Fibroblast of the aortic adventitia (primary cell): ENCODE measurements at regions not wholly inside any gene's neighbourhood (a gene's known extent, or its start where the extent isn't known, plus 50 kb on each side); places are given as distances from the start of the nearest gene placed in this dataset.

Experiments
- DNase-seq: peaks from one replicate; pipeline ENCODE4 v3.0.0-alpha.2; 2010; ENCODE audit warnings: low read depth
- H3K4me3 ChIP-seq: 2 replicates; pipeline ENCODE4 v1.5.1; 2011; ENCODE audit warnings: low read depth, mild to moderate bottlenecking, control low read depth, low read length, moderate library complexity
- TF ChIP-seq, protein P1 (sequence below): IDR thresholded peaks from 2 replicates; pipeline ENCODE4 v1.5.1; 2011; ENCODE audit warnings: mild to moderate bottlenecking, low read length, control low read depth, inconsistent platforms; ENCODE audit not compliant: insufficient read depth

DNA sequence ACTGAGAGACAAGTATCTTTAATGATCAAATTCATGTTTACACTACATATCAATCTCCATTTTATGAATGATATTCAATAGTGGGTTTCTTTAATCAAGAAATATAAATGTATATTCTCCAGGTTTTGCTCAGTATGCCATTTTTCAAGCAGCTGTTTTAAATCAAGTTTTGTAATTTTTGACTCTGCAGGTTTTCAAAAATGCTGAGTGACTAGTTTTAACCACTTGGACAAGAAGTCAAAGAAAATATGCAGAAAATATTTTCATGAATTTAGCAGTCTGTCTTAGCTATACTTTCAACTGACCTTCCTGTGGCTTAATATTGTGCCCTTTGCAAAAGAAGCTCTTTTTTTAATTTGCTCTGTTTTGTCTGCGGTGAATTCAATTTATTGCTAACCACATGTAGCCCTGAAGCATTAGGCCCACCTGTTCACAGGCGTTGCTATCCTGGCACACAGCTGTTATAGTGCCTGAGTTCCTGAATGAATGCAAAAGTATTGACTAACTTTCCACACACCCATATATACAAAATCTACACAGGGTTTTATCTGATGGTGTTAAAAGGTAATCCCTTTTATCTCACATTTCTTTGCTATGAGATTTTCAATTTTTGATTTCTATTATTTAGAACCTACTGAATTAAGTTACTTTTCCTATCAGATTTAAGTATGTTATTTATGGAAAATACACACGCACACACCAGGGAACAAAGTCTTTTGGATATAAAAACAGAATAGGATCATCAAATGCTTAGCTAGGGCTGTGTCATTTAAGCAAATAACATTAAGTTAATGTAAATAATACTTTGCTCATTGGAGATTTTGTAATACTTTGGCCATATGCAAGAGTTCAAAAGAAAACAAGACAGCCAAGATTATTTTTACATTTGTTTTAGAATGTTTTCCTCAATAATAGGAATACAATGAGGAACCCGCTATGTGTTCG lies 1166.1 kb upstream of the GBE1 start:
- DNase-seq: no peak
- TF ChIP-seq, protein P1, sequence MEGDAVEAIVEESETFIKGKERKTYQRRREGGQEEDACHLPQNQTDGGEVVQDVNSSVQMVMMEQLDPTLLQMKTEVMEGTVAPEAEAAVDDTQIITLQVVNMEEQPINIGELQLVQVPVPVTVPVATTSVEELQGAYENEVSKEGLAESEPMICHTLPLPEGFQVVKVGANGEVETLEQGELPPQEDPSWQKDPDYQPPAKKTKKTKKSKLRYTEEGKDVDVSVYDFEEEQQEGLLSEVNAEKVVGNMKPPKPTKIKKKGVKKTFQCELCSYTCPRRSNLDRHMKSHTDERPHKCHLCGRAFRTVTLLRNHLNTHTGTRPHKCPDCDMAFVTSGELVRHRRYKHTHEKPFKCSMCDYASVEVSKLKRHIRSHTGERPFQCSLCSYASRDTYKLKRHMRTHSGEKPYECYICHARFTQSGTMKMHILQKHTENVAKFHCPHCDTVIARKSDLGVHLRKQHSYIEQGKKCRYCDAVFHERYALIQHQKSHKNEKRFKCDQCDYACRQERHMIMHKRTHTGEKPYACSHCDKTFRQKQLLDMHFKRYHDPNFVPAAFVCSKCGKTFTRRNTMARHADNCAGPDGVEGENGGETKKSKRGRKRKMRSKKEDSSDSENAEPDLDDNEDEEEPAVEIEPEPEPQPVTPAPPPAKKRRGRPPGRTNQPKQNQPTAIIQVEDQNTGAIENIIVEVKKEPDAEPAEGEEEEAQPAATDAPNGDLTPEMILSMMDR: no peak
- H3K4me3 ChIP-seq: no peak overlapping the region

DNA sequence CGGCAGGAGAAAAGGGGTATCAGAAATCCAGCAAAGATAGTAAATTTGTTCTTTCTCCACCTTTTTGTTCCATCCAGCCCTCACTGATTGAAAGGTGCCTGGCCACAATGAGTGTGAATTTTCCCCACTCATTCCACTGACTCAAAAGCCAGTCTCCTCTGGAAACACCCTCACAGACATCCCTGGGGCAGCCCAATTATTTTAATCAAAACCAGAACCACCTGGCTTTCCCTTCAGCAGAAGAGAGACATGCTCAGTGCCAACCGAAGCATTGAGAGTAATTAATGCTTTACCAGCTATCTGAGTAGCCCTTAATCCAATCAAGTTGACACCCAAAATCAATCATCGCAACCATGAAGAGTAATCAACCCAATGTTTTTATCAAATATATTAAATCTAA lies 1129.6 kb upstream of the GBE1 start:
- TF ChIP-seq, protein P1: no peak
- DNase-seq: no peak
- no peak overlapping the region for H3K4me3 ChIP-seq

DNA sequence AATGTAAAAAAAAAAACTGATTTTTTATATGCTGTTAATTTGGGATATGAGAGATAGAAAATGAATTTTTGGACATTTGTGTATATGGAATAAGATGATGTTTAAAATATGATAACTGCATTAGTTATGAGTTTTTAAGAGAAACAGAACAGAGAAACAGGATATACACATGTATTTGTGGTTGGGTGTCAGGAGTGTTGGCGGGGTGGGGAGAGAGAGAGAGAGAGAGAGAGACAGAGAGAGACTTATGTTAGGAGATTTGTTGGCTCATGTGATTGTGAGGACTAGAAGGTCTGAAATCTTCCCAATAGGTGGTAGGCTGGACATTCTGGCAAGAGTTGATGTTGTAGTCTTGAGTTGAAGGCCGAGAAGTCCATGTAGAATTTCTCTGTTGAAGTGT lies 1121.6 kb upstream of the GBE1 start:
- TF ChIP-seq, protein P1: no peak
- H3K4me3 ChIP-seq: no peak overlapping the region

DNA sequence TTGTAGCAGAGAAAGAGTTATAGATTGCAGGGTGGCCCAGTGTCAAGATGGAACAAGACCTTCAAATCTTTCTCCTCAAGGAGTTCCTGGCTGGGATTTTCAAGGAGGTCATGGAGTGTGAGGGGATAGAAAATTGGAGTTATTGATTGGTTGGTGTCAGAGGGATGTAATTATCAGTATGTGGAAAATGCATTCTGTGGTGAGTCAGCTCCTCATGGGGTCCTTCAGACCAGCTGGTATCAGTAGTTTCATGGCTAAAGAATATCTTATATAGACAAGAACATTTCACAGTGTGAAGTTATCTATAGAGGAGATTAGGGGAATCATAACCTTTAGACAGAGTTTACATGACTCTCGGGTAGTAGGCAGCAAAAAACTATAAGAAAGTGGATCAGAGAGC lies 1114.0 kb upstream of the GBE1 start:
- no peak for DNase-seq
- TF ChIP-seq, protein P1: no peak
- no peak overlapping the region for H3K4me3 ChIP-seq

More for the DNA sequence above, 1121.6 kb upstream of the GBE1 start:
- DNase-seq: no peak

DNA sequence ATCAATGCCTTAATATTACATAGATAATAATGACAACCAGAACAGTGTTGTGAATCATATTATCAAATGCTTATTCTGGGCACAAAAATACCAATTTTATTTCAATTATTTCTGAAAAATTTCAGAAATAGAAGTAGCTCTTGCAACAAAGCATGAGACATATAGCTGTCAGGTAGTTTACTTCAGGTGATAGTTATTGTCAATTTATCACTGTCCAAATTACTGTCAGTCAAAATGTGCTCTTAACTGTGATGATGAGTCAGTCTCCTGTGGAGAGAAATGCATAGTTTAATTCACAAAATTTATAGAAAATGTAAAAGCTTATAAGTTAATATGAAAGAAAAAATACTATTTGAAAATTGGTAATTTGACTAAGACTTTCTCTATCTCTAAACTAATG lies 1078.4 kb upstream of the GBE1 start:
- no peak for DNase-seq
- H3K4me3 ChIP-seq: no peak overlapping the region
- TF ChIP-seq, protein P1: no peak

DNA sequence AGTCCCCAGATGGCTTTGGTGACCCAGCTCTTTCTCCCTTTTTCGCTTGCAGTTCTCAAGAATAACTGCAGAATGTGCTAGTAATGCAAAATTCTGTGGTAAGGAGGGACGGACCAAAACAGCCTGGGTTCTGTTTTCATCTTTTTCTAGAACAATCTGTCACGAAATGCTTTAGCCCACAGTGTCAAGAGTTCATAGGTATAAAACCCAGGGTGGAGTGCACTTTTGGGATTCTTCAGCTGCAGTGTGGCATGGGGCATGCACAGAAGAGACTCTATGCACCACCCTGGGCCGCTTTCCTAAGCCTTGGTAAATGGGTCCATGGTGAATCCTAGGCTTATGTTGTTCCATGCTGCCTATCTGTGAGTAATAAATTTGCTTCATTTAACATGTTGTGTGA lies 1072.7 kb upstream of the GBE1 start:
- no peak overlapping the region for H3K4me3 ChIP-seq
- DNase-seq: no peak
- TF ChIP-seq, protein P1: no peak
